Endothelial cell of umbilical vein (primary cell): ENCODE measurements at regions not wholly inside any gene's neighbourhood (a gene's known extent, or its start where the extent isn't known, plus 50 kb on each side); places are given as distances from the start of the nearest gene placed in this dataset.

Source experiments
- BruUV-seq: library from RNA; stranded (reverse); fragments of 400-500 nt; replicated peaks from 2 replicates; lab custom pipeline; 2021; lab: Mats Ljungman, UMichigan
- CTCF ChIA-PET: fragments of 300-600, 350-600 bp; sonication (Branson Sonifier 250); formaldehyde crosslinking; loops from one replicate; lab custom pipeline; 2021; ENCODE audit warnings: antibody characterized with exemption, inconsistent platforms; lab: Charles Lee
- POLR2A ChIA-PET: fragments of 300-600, 350-600 bp; sonication (Branson Sonifier 250); formaldehyde crosslinking; loops from one replicate; lab custom pipeline; 2021; ENCODE audit warnings: antibody characterized with exemption, inconsistent platforms; lab: Charles Lee
- DNase-seq: peaks from one replicate; pipeline ENCODE4 v3.0.0-alpha.2; 2011; ENCODE audit warnings: low read depth, low spot score
- FAIRE-seq: peaks from 2 replicates; lab custom pipeline; 2011; peaks lifted over from hg19 to GRCh38; lab: Jason Lieb, UNC
- H2AFZ ChIP-seq: 2 replicates; pipeline ENCODE4 v1.6.0; 2012; ENCODE audit warnings: low read depth, low read length, control low read depth, inconsistent platforms
- H3K27ac ChIP-seq: 2 replicates; pipeline ENCODE4 v1.5.1; 2011; ENCODE audit warnings: low read depth, mild to moderate bottlenecking, control low read depth, low read length, moderate library complexity; ENCODE audit not compliant: insufficient read depth
- H3K27me3 ChIP-seq, 2 experiments: 2 replicates each; pipeline versions ENCODE4 v1.6.0 to v1.6.1; 2011; ENCODE audit warnings: low read length in 2 of 2, mixed read lengths in 1 of 2; ENCODE audit not compliant: control insufficient read depth in 2 of 2, insufficient read depth in 2 of 2
- H3K36me3 ChIP-seq, 2 experiments: 2 replicates in 1 of 2; 3 replicates in 1 of 2; pipeline ENCODE4 v1.5.1; 2011; ENCODE audit warnings: low read length in 2 of 2, mild to moderate bottlenecking in 1 of 2, moderate library complexity in 1 of 2; ENCODE audit not compliant: control insufficient read depth in 2 of 2, insufficient read depth in 2 of 2; ENCODE audit errors: extremely low read depth in 1 of 2
- H3K4me1 ChIP-seq: 3 replicates; pipeline ENCODE4 v1.5.1; 2011; ENCODE audit warnings: mild to moderate bottlenecking, low read length; ENCODE audit not compliant: control insufficient read depth, insufficient read depth; ENCODE audit errors: extremely low read depth
- H3K4me2 ChIP-seq: 2 replicates; pipeline ENCODE4 v1.6.1; 2011; ENCODE audit warnings: low read length, control low read depth, mixed read lengths; ENCODE audit not compliant: insufficient read depth
- H3K4me3 ChIP-seq, 3 experiments: fragments of 200-600 bp in 1 of 3; sonication (generic), shearing (Covaris generic) in 1 of 3; replicated peaks in 1 of 3; 2 replicates each; pipeline ENCODE4 v1.5.1; 2011 to 2016; ENCODE audit warnings: control low read depth in 3 of 3, low read length in 3 of 3, mild to moderate bottlenecking in 2 of 3, inconsistent platforms in 1 of 3, low read depth in 1 of 3, moderate library complexity in 1 of 3; ENCODE audit not compliant: insufficient read depth in 1 of 3
- H3K79me2 ChIP-seq: 2 replicates; pipeline ENCODE4 v1.6.0; 2012; ENCODE audit warnings: low read length, inconsistent platforms; ENCODE audit not compliant: control insufficient read depth, insufficient read depth
- H3K9ac ChIP-seq: replicated peaks from 2 replicates; pipeline ENCODE3; 2011; ENCODE audit warnings: low read length, control low read depth; ENCODE audit not compliant: insufficient read depth; ENCODE audit errors: extremely low read depth
- H3K9me1 ChIP-seq: replicated peaks from 3 replicates; pipeline ENCODE4 v1.6.0; 2011; ENCODE audit warnings: mild to moderate bottlenecking, low read length; ENCODE audit not compliant: control insufficient read depth, insufficient read depth; ENCODE audit errors: extremely low read depth
- H3K9me3 ChIP-seq: replicated peaks from 2 replicates; pipeline ENCODE4 v1.5.1; 2012; ENCODE audit warnings: low read length, inconsistent platforms; ENCODE audit not compliant: control insufficient read depth, insufficient read depth
- H4K20me1 ChIP-seq: replicated peaks from 2 replicates; pipeline ENCODE3; 2011; ENCODE audit warnings: mild to moderate bottlenecking, low read length; ENCODE audit not compliant: control insufficient read depth, insufficient read depth; ENCODE audit errors: extremely low read depth
- CTCF ChIP-seq, 2 donors: IDR thresholded peaks; 1 replicate in 1 of 2; 2 replicates in 1 of 2; pipeline ENCODE4 v1.5.1; 2011; ENCODE audit warnings: low read length in 2 of 2, mild to moderate bottlenecking in 2 of 2, moderate library complexity in 2 of 2, control low read depth in 1 of 2, inconsistent platforms in 1 of 2, low read depth in 1 of 2; ENCODE audit not compliant: insufficient read depth in 1 of 2; ENCODE audit errors: extremely low read depth in 1 of 2
- EZH2 ChIP-seq: IDR thresholded peaks from 2 replicates; pipeline ENCODE4 v1.6.1; 2012; ENCODE audit warnings: borderline replicate concordance, low read depth, mild to moderate bottlenecking, moderate library complexity, low read length, inconsistent platforms; ENCODE audit not compliant: severe bottlenecking
- FOS ChIP-seq: IDR thresholded peaks from 2 replicates; pipeline ENCODE4 v1.6.1; 2011; ENCODE audit warnings: mild to moderate bottlenecking, low read length, moderate library complexity, borderline replicate concordance; ENCODE audit not compliant: insufficient read depth
- GATA2 ChIP-seq: IDR thresholded peaks from 2 replicates; pipeline ENCODE4 v1.7.0; 2011; ENCODE audit warnings: low read depth, mild to moderate bottlenecking, moderate library complexity, mixed read lengths, low read length; ENCODE audit not compliant: insufficient read length, insufficient read depth
- JUN ChIP-seq: IDR thresholded peaks from 2 replicates; pipeline ENCODE4 v1.6.1; 2011; ENCODE audit warnings: borderline replicate concordance, low read depth; ENCODE audit not compliant: insufficient read length, insufficient read depth
- MAX ChIP-seq: IDR thresholded peaks from 2 replicates; pipeline ENCODE4 v1.6.1; 2011; ENCODE audit not compliant: insufficient read depth, insufficient read length
- MYC ChIP-seq: IDR thresholded peaks from one replicate; pipeline ENCODE4 v1.6.1; 2011; ENCODE audit warnings: mild to moderate bottlenecking, low read depth, low read length
- POLR2A ChIP-seq: IDR thresholded peaks from 2 replicates; pipeline ENCODE4 v1.6.1; 2012; ENCODE audit warnings: low read depth, mild to moderate bottlenecking, control low read depth, low read length
- POLR2AphosphoS5 ChIP-seq: IDR thresholded peaks from 2 replicates; pipeline ENCODE4 v1.6.1; 2012; ENCODE audit warnings: low read depth, mild to moderate bottlenecking, control low read depth, low read length, moderate library complexity; ENCODE audit not compliant: insufficient read depth
- dilution Hi-C: fragments of 300-500 bp; cut with MboI; formaldehyde crosslinking; loops from one replicate; pipeline ENCODE4 v1.15.0; 2019; ENCODE audit warnings: low sequenced_read_pairs; ENCODE audit not compliant: extremely low pct_ligation_motif_present
- intact Hi-C: fragments of 100-400 bp; cut with micrococcal nuclease; formaldehyde crosslinking; loops from one replicate; pipeline ENCODE4 v1.10.0; 2022

- H3K9ac ChIP-seq = no peak overlapping the region
- ChIA-PET CTCF (interaction anchor here (1.0 kb wide), 1 partner anchor 70 kb away, joined by 3 read pairs; no protein-coding TSS in a partner anchor), POLR2A (no interaction called here)
- no peak overlapping the region for H3K27ac ChIP-seq
- H3K27me3 ChIP-seq = no peaks in the 10 kb centered on the region
- no peak for TF ChIP-seq CTCF (IDR thresholded peaks at IDR 0.05; ENCODE audit: extremely low read depth in 1 of 2, insufficient read depth in 1 of 2, low read depth in 1 of 2, low read length in 2 of 2)
- H3K79me2 ChIP-seq = no peaks in the 10 kb centered on the region
- H3K9me3 ChIP-seq = no peaks in the 10 kb centered on the region
- no peak overlapping the region for H2AFZ ChIP-seq
- no TSS peak for BruUV-seq
- H3K4me3 ChIP-seq = no peak overlapping the region
- no peak for FAIRE-seq
- H4K20me1 ChIP-seq = no peaks in the 10 kb centered on the region
- H3K9me1 ChIP-seq = no peaks in the 10 kb centered on the region
- intact Hi-C loops = no loop called here
- H3K4me2 ChIP-seq = no peak overlapping the region
- no peaks in the 10 kb centered on the region for H3K36me3 ChIP-seq
- DNase-seq = no peak
- dilution Hi-C loops = no loop called here
- peaks cover 2% of the 10 kb centered on the region for H3K4me1 ChIP-seq
These were observed 60.7 kb upstream of the ITGA4 start for GRCh38 chr2:181396256-181397123.

- no peaks in the 10 kb centered on the region for H3K36me3 ChIP-seq
- no peaks in the 10 kb centered on the region for H3K9me3 ChIP-seq
- no peaks in the 10 kb centered on the region for H3K79me2 ChIP-seq
- no peak overlapping the region for H2AFZ ChIP-seq
- H3K9ac ChIP-seq = no peak overlapping the region
- CTCF ChIA-PET = no interaction called here
- H3K9me1 ChIP-seq = no peaks in the 10 kb centered on the region
- H3K4me1 ChIP-seq = peaks cover 2% of the 10 kb centered on the region
- FAIRE-seq (no peak), DNase-seq (no peak)
- BruUV-seq = no TSS peak
- H4K20me1 ChIP-seq = no peaks in the 10 kb centered on the region
- intact Hi-C loops (no loop called here), dilution Hi-C loops (no loop called here)
- no peak overlapping the region for H3K4me2 ChIP-seq
- H3K27me3 ChIP-seq = no peaks in the 10 kb centered on the region
- POLR2A ChIA-PET = no interaction called here
- TF ChIP-seq POLR2A = no peak
- no peak for TF ChIP-seq GATA2
- TF ChIP-seq MYC = no peak
- no peak for TF ChIP-seq POLR2AphosphoS5
- no peak for TF ChIP-seq EZH2
- no peak for TF ChIP-seq FOS
- no peak for TF ChIP-seq JUN
- no peak for TF ChIP-seq MAX
- TF ChIP-seq CTCF (IDR thresholded peaks at IDR 0.05; ENCODE audit: extremely low read depth in 1 of 2, insufficient read depth in 1 of 2, low read depth in 1 of 2, low read length in 2 of 2) = no peak
- H3K27ac ChIP-seq = no peak overlapping the region
- H3K4me3 ChIP-seq = no peak overlapping the region
These were observed 59.9 kb upstream of the ITGA4 start for GRCh38 chr2:181397331-181397730.
